ENCODE measurements at regions not wholly inside any gene's neighbourhood (a gene's known extent, or its start where the extent isn't known, plus 50 kb on each side); places are given as distances from the start of the nearest gene placed in this dataset.

DNA sequence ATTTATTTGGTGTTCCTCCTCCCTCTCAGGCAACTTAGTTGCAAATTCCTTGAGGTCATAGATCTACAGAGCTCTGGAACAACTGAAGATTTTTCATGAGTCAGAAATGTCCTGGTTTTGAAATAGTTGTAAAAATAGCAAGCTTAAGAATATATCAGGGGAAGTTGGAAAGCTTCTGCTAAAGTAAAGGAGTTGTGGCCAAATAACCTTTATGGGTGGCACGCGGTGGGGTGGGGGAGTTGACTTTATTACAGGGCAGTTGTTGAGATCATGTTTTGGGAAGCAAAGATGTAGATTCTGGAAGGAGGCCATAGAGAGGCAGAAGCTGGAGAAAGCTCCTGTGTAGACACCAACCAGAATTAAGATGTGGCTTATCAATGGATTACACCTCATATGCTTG, 326.0 kb upstream of the MTPN start:
- TF ChIP-seq, protein P1, sequence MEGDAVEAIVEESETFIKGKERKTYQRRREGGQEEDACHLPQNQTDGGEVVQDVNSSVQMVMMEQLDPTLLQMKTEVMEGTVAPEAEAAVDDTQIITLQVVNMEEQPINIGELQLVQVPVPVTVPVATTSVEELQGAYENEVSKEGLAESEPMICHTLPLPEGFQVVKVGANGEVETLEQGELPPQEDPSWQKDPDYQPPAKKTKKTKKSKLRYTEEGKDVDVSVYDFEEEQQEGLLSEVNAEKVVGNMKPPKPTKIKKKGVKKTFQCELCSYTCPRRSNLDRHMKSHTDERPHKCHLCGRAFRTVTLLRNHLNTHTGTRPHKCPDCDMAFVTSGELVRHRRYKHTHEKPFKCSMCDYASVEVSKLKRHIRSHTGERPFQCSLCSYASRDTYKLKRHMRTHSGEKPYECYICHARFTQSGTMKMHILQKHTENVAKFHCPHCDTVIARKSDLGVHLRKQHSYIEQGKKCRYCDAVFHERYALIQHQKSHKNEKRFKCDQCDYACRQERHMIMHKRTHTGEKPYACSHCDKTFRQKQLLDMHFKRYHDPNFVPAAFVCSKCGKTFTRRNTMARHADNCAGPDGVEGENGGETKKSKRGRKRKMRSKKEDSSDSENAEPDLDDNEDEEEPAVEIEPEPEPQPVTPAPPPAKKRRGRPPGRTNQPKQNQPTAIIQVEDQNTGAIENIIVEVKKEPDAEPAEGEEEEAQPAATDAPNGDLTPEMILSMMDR (conservative IDR thresholded peaks at IDR 0.05; ENCODE audit: low read depth, low read length) = no peak
- no peak overlapping the region for H3K4me3 ChIP-seq (ENCODE audit: low read depth, low read length)
- DNase-seq (ENCODE audit: low read depth) = peak; percentile 1

- no peak overlapping the region for H3K4me3 ChIP-seq (ENCODE audit: low read depth, low read length)
- DNase-seq (ENCODE audit: low read depth) = no peak
- TF ChIP-seq, protein P1 (conservative IDR thresholded peaks at IDR 0.05; ENCODE audit: low read depth, low read length) = no peak
Observed at GRCh38 chr7:136302049-136302448, 324.9 kb upstream of the MTPN start.

- TF ChIP-seq, protein P1 (conservative IDR thresholded peaks at IDR 0.05; ENCODE audit: low read depth, low read length) = no peak
- H3K4me3 ChIP-seq (ENCODE audit: low read depth, low read length) = no peak overlapping the region
- no peak for DNase-seq (ENCODE audit: low read depth)
Observed at GRCh38 chr7:136294977-136295376, 317.8 kb upstream of the MTPN start.

DNA sequence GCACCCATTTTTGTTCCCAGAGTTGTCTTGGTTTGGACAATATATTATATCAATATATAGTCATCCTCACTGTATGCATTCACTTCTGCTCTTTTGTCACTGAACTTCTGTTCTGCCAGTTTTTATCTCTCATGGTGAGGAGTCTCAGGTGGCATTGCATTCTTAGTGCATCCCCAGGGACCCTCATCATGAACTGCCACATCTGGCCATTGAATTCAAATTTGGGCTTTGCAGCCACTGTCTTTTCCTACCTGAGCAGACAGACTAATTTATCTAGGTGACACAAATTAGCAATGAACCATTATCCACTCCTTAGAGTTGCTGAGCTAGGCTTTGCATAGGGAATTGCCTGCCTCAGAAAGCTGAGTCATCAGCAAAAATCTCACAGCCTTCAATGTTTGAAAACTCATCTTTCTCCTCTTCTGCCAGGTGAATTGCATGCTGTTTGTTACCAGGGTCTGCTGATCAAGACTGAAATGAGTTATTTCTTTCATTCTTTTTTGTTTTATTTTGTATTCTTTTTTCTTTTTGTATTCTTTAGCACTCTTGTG, 316.8 kb upstream of the MTPN start:
- no peak overlapping the region for H3K4me3 ChIP-seq (ENCODE audit: low read depth, low read length)
- TF ChIP-seq, protein P1 (conservative IDR thresholded peaks at IDR 0.05; ENCODE audit: low read depth, low read length) = no peak
- DNase-seq (ENCODE audit: low read depth) = no peak

DNA sequence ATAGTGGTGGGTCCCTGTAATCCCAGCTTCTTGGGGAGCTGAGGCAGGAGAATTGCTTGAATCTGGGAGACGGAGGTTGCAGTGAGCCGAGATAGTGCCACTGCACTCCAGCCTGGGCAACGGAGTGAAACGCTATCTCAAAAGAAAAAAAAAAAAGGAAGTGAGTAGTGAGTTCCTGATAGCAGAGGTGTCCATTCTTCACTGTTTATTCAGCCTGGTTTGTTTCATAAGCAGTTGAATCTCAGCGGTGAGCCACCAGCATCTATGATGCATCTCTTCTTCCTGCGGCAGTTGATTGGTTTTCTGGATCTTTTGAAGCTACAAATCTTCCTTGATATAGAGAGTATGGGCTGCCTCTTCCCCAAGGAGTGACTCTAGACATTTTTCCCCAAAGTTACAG, 316.1 kb upstream of the MTPN start:
- TF ChIP-seq, protein P1 (conservative IDR thresholded peaks at IDR 0.05; ENCODE audit: low read depth, low read length) = no peak
- H3K4me3 ChIP-seq (ENCODE audit: low read depth, low read length) = no peak overlapping the region

DNA sequence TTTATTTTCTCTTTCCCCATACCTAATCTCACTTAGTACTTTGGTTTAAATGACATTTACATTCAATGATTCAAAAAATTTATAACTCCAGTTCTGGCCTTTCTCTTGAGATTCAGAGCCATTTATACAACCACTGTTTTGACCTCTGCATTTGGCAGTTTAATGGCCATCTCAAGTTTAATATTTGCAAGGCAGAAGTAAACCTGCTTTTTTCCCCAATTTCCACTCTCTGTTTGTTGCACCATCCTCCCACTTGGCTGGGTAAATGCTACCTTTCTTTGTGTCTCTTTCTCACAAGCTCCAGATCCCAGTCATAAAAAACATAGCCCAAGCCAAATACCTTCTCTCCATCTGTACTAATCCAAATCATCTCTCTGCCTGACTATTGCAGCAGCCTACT, 315.2 kb upstream of the MTPN start:
- H3K4me3 ChIP-seq (ENCODE audit: low read depth, low read length) = no peak overlapping the region
- TF ChIP-seq, protein P1 (conservative IDR thresholded peaks at IDR 0.05; ENCODE audit: low read depth, low read length) = no peak
- no peak for DNase-seq (ENCODE audit: low read depth)

More for the DNA sequence above, 316.1 kb upstream of the MTPN start:
- no peak for DNase-seq (ENCODE audit: low read depth)

DNA sequence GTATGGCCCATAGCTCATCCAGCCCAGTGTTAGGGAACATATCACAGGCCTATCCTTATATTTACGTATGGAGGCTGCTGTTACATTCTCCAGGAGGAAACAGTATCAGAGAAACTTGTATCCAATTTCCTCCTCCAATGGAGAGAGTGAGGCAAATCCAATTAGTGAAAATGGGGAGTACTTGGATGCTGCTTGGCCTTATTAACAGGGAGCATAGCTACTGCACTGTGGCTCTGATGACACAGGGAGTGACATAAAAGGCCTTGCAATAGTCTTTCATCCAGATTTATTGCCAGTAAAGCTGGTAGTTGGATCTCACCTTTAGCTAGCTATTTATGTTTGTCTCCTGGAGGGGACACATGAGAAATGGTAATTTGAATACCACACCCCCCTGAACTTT, 313.2 kb upstream of the MTPN start:
- DNase-seq (ENCODE audit: low read depth) = no peak
- TF ChIP-seq, protein P1 (conservative IDR thresholded peaks at IDR 0.05; ENCODE audit: low read depth, low read length) = no peak
- H3K4me3 ChIP-seq (ENCODE audit: low read depth, low read length) = no peak overlapping the region
